ENCODE measurements at regions not wholly inside any gene's neighbourhood (a gene's known extent, or its start where the extent isn't known, plus 50 kb on each side); places are given as distances from the start of the nearest gene placed in this dataset.

DNA sequence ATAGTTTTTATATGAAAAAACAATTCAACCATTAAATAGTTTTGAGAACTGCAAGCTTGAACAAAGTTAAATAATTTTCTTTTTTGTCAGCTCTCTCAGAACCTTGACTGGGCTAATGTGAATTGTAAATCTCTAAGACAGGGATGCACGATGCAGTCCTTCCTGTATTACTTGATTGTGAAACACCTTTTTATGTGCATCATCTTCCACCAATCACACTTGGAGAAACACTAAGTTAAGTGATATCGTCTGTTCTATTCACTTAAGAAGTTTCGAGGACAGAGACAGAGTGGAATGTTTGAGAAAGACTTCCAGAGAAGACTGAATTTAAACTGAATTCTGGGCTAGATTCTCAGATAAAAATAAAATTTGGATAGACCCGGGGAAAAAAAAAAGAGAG is 238.2 kb downstream of the MREG start:
- H3K27ac ChIP-seq (ENCODE audit: low read depth in 1 of 2, low read length in 1 of 2), result no peak overlapping the region
- 83% methylated on average over 4 of the region's 4 CpGs for WGBS
- no peak overlapping the region for H3K4me3 ChIP-seq (ENCODE audit: low read length in 2 of 2)

DNA sequence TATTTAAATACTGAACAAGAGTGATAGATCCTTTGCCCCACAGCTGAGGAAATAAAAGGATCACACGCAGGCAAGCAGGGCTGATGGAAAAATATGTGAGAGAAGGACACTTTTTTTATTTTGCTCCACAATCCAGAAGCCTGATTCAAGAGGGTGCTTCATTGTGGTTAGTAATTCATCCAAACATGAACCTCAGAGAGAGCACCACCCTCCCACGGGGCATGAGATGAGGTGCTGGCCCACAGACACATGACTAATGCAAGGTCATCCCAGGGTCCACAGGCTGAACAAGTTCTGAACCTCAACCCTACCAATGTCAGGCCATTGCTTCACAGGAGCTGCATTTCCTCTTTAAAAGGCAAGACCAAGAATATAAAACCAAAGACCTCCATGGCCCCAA is 239.6 kb downstream of the MREG start:
- Histone ChIP-seq H3K4me3 (ENCODE audit: low read length in 2 of 2) (no peak overlapping the region), H3K27me3 (ENCODE audit: control insufficient read depth in 2 of 2, insufficient read depth in 1 of 2, low read length in 1 of 2) (no peaks in the 10 kb centered on the region), H3K27ac (ENCODE audit: low read depth in 1 of 2, low read length in 1 of 2) (no peak overlapping the region), H3K36me3 (ENCODE audit: control insufficient read depth in 2 of 2, insufficient read depth in 2 of 2, low read length in 1 of 2) (no peaks in the 10 kb centered on the region), H3K9me3 (ENCODE audit: control insufficient read depth in 2 of 2, insufficient read depth in 1 of 2, low read length in 1 of 2) (no peaks in the 10 kb centered on the region), H3K4me1 (ENCODE audit: control insufficient read depth in 2 of 2, insufficient read depth in 2 of 2, low read length in 2 of 2) (no peaks in the 10 kb centered on the region)
- no peak for DNase-seq (ENCODE audit: low read depth in 6 of 9, low spot score in 9 of 9)
- 90% methylated on average over 2 of the region's 2 CpGs for WGBS

More for the DNA sequence above, 238.2 kb downstream of the MREG start:
- no peaks in the 10 kb centered on the region for H3K4me1 ChIP-seq (ENCODE audit: control insufficient read depth in 2 of 2, insufficient read depth in 2 of 2, low read length in 2 of 2)
- no peak for DNase-seq (ENCODE audit: low read depth in 6 of 9, low spot score in 9 of 9)
- no peaks in the 10 kb centered on the region for H3K36me3 ChIP-seq (ENCODE audit: control insufficient read depth in 2 of 2, insufficient read depth in 2 of 2, low read length in 1 of 2)
- H3K9me3 ChIP-seq (ENCODE audit: control insufficient read depth in 2 of 2, insufficient read depth in 1 of 2, low read length in 1 of 2), result no peaks in the 10 kb centered on the region
- H3K27me3 ChIP-seq (ENCODE audit: control insufficient read depth in 2 of 2, insufficient read depth in 1 of 2, low read length in 1 of 2), result no peaks in the 10 kb centered on the region

DNA sequence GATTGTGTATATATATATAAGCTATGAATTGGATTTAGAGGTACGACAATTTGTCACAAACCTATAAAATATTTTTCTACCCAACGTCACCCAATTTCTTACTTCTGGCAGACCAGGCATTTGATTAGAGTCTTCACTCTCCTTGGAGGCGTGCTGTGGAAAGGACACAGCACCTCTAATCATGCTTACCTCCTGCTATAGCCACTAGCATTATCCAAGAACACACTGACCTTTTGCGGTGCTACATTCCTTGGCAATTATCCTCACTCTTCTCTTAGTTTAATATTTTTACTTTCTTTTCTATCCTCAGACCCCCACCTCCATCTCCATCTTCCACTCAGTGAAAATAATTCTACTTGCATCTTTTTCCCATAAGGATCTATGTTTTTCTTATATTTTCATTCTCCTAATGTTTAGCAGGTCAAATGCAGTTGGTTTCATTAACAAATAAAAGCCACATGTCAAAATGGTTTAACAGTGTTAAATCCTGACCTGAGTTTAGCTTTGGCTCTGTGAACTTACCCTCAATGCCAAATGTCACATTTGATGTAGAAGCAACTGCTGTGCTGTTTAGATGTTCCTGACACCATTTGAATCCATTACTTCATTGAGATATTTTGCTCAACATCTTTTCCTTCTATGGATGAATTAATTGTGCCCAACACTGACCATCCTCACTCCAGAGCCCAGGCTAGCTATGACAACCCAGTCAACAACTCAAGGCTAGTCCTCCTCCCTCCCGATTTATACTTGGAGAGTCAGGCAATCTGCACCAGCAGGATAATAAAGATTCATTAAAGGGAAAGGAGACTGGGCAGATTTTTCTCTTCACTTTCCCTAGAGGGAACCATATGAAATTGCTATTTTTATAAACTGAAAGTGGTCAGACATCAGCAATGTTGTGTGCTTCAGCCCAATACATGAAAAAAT is 240.5 kb downstream of the MREG start:
- H3K27ac ChIP-seq (ENCODE audit: low read depth in 1 of 2, low read length in 1 of 2), result no peak overlapping the region
- no peak for DNase-seq (ENCODE audit: low read depth in 6 of 9, low spot score in 9 of 9)
- 96% methylated on average over 5 of the region's 5 CpGs for WGBS

DNA sequence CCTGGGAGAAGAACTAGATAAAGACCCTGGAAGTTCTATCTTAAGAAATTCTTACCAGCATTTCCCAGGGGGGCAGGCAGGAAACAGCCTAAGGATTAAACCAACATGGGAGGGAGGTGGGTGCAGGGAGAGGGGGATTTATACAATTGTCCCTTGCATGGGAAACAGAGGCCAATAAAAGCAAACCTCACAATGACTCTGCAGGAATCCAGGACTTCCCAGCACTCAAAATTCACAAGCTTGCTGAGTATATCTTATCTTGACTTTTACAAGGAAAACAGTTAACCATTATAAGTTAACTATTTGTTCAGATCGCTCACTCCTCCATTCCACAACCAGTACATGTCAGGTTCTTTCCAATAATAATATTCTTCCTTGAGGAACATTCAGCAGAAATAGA is 241.3 kb downstream of the MREG start:
- no peak for DNase-seq (ENCODE audit: low read depth in 6 of 9, low spot score in 9 of 9)
- H3K4me1 ChIP-seq (ENCODE audit: control insufficient read depth in 2 of 2, insufficient read depth in 2 of 2, low read length in 2 of 2), result no peaks in the 10 kb centered on the region
- no peaks in the 10 kb centered on the region for H3K9me3 ChIP-seq (ENCODE audit: control insufficient read depth in 2 of 2, insufficient read depth in 1 of 2, low read length in 1 of 2)
- no peak overlapping the region for H3K4me3 ChIP-seq (ENCODE audit: low read length in 2 of 2)
- 84% methylated on average over 1 of the region's 1 CpG for WGBS
- H3K36me3 ChIP-seq (ENCODE audit: control insufficient read depth in 2 of 2, insufficient read depth in 2 of 2, low read length in 1 of 2), result no peaks in the 10 kb centered on the region
- no peak overlapping the region for H3K27ac ChIP-seq (ENCODE audit: low read depth in 1 of 2, low read length in 1 of 2)
- H3K27me3 ChIP-seq (ENCODE audit: control insufficient read depth in 2 of 2, insufficient read depth in 1 of 2, low read length in 1 of 2), result no peaks in the 10 kb centered on the region

More for the DNA sequence above, 240.5 kb downstream of the MREG start:
- Histone ChIP-seq H3K4me3 (ENCODE audit: low read length in 2 of 2) (no peak overlapping the region), H3K9me3 (ENCODE audit: control insufficient read depth in 2 of 2, insufficient read depth in 1 of 2, low read length in 1 of 2) (no peaks in the 10 kb centered on the region), H3K4me1 (ENCODE audit: control insufficient read depth in 2 of 2, insufficient read depth in 2 of 2, low read length in 2 of 2) (no peaks in the 10 kb centered on the region), H3K27me3 (ENCODE audit: control insufficient read depth in 2 of 2, insufficient read depth in 1 of 2, low read length in 1 of 2) (no peaks in the 10 kb centered on the region), H3K36me3 (ENCODE audit: control insufficient read depth in 2 of 2, insufficient read depth in 2 of 2, low read length in 1 of 2) (no peaks in the 10 kb centered on the region)

DNA sequence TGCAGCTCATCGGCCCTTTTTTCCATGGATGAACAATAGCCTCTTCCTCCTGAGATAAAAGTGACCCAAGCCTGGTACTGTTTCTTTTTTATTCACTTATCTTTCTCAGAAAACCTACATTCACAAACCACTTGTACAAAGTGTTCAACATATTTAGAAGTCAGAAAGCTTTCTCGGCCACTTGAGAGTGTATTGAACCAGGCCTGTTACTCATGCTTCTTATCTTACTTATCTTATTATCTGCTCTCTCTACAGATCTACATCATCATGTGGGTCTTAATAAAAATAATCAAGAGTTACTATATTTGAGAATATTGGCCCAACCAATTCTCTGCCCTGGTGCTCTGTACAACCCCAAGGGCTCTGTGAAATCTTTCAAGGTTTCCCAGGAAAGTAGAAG is 242.1 kb downstream of the MREG start:
- 97% methylated on average over 2 of the region's 2 CpGs for WGBS
- Histone ChIP-seq H3K9me3 (ENCODE audit: control insufficient read depth in 2 of 2, insufficient read depth in 1 of 2, low read length in 1 of 2) (no peaks in the 10 kb centered on the region), H3K4me3 (ENCODE audit: low read length in 2 of 2) (no peak overlapping the region), H3K4me1 (ENCODE audit: control insufficient read depth in 2 of 2, insufficient read depth in 2 of 2, low read length in 2 of 2) (no peaks in the 10 kb centered on the region), H3K27me3 (ENCODE audit: control insufficient read depth in 2 of 2, insufficient read depth in 1 of 2, low read length in 1 of 2) (no peaks in the 10 kb centered on the region), H3K36me3 (ENCODE audit: control insufficient read depth in 2 of 2, insufficient read depth in 2 of 2, low read length in 1 of 2) (no peaks in the 10 kb centered on the region), H3K27ac (ENCODE audit: low read depth in 1 of 2, low read length in 1 of 2) (no peak overlapping the region)
- DNase-seq (ENCODE audit: low read depth in 6 of 9, low spot score in 9 of 9), result no peak

DNA sequence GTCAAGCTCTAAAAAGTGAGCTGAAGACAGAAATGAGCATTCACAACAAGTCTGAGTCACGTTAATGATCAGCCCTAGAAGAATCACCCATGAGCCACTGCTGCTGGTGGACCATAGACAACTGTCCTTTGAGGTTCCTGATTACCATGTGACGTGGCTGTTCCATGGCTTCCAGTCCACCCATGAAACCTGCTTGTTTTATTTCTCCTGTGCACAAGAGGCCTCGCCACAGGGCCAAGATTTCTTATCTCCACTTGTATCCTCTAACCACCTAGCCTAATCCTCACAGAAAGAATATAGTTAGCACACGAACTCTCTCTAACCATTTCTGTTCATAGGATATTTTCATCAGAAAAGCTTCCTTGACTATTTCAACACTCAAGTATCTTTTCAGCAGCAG is 242.7 kb downstream of the MREG start:
- Histone ChIP-seq H3K4me1 (ENCODE audit: control insufficient read depth in 2 of 2, insufficient read depth in 2 of 2, low read length in 2 of 2) (no peaks in the 10 kb centered on the region), H3K4me3 (ENCODE audit: low read length in 2 of 2) (no peak overlapping the region), H3K9me3 (ENCODE audit: control insufficient read depth in 2 of 2, insufficient read depth in 1 of 2, low read length in 1 of 2) (no peaks in the 10 kb centered on the region), H3K36me3 (ENCODE audit: control insufficient read depth in 2 of 2, insufficient read depth in 2 of 2, low read length in 1 of 2) (no peaks in the 10 kb centered on the region), H3K27me3 (ENCODE audit: control insufficient read depth in 2 of 2, insufficient read depth in 1 of 2, low read length in 1 of 2) (no peaks in the 10 kb centered on the region), H3K27ac (ENCODE audit: low read depth in 1 of 2, low read length in 1 of 2) (no peak overlapping the region)
- no peak for DNase-seq (ENCODE audit: low read depth in 6 of 9, low spot score in 9 of 9)
- 95% methylated on average over 4 of the region's 4 CpGs for WGBS

DNA sequence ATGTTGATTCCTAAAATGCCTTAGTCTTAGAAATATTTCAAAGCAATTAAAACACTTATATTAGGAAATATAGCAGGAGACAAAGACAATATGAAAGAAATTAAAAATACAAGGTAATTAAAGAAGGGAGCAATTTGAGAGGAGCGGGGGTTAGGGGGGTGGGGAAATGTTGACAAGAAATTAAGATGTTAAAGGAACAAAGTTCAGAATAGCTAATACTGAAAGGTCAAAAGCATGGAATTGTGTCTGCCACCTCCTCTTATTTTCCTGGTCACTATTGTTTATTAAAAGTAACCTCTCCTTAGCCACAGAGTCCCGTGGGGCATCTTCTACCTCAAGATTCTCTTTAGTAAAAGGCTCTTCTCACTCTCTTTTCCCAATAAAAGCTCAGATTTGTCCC is 244.1 kb downstream of the MREG start:
- 91% methylated on average over 2 of the region's 2 CpGs for WGBS
- H3K36me3 ChIP-seq (ENCODE audit: control insufficient read depth in 2 of 2, insufficient read depth in 2 of 2, low read length in 1 of 2), result no peaks in the 10 kb centered on the region

DNA sequence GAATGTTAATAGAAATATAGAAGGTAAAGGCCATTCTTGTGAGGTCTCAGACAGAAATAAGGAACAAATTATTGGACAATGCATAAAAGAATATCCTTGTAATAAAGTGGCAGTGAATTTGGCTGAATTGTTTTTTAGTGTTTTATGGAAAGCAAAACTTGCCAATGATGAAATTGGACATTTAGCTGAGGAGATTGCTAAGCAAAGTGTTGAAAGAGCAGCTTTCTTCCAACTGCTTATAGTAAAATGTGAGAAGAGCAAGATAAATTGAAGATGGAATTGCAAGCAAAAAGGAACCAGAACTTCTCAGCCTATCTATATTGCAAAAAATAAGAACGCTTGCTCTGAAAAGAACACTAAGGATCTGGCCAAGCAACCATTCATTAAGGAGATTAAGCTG is 245.7 kb downstream of the MREG start:
- 95% methylated on average over 1 of the region's 1 CpG for WGBS

More for the DNA sequence above, 244.1 kb downstream of the MREG start:
- H3K27me3 ChIP-seq (ENCODE audit: control insufficient read depth in 2 of 2, insufficient read depth in 1 of 2, low read length in 1 of 2), result no peaks in the 10 kb centered on the region
- no peaks in the 10 kb centered on the region for H3K9me3 ChIP-seq (ENCODE audit: control insufficient read depth in 2 of 2, insufficient read depth in 1 of 2, low read length in 1 of 2)
- H3K4me3 ChIP-seq (ENCODE audit: low read length in 2 of 2), result no peak overlapping the region
- H3K27ac ChIP-seq (ENCODE audit: low read depth in 1 of 2, low read length in 1 of 2), result no peak overlapping the region
- no peaks in the 10 kb centered on the region for H3K4me1 ChIP-seq (ENCODE audit: control insufficient read depth in 2 of 2, insufficient read depth in 2 of 2, low read length in 2 of 2)
- DNase-seq (ENCODE audit: low read depth in 6 of 9, low spot score in 9 of 9), result no peak

DNA sequence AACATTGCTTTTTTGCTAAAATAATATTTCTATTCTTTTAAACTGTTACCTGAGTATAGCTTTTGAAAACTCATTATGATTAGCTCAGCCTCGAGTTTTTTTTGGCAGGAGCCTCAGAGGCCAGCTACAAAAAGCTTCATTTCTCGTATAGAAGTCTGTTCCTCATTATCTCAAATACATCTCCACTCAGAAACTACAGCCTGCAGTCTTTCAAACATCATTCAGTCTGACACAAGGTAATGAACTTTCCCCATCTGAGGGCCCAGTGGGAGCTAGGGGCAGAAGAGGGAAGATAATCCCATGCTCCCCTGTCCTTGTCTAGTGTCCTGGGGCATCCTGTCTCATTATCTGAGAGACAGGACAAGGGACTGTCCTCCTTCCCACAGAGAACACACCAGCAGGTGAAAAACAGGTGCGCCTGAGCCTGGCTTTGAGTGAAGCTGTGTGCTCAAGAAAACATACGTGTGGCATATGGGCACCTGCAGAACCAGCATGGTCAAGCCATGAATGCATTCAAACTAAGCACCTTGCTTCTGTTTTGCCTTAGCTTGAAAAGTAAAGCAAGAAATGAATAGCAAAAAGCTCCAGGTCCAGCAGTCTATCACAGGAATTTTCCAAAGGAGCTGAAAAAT is 247.5 kb downstream of the MREG start:
- H3K4me1 ChIP-seq (ENCODE audit: control insufficient read depth in 2 of 2, insufficient read depth in 2 of 2, low read length in 2 of 2), result no peaks in the 10 kb centered on the region
- no peak overlapping the region for H3K27ac ChIP-seq (ENCODE audit: low read depth in 1 of 2, low read length in 1 of 2)
- DNase-seq (ENCODE audit: low read depth in 6 of 9, low spot score in 9 of 9), result no peak
- no peak overlapping the region for H3K4me3 ChIP-seq (ENCODE audit: low read length in 2 of 2)
- no peaks in the 10 kb centered on the region for H3K9me3 ChIP-seq (ENCODE audit: control insufficient read depth in 2 of 2, insufficient read depth in 1 of 2, low read length in 1 of 2)
- H3K36me3 ChIP-seq (ENCODE audit: control insufficient read depth in 2 of 2, insufficient read depth in 2 of 2, low read length in 1 of 2), result no peaks in the 10 kb centered on the region
- 92% methylated on average over 4 of the region's 4 CpGs for WGBS
- no peaks in the 10 kb centered on the region for H3K27me3 ChIP-seq (ENCODE audit: control insufficient read depth in 2 of 2, insufficient read depth in 1 of 2, low read length in 1 of 2)

More for the DNA sequence above, 245.7 kb downstream of the MREG start:
- DNase-seq (ENCODE audit: low read depth in 6 of 9, low spot score in 9 of 9), result no peak
- no peaks in the 10 kb centered on the region for H3K27me3 ChIP-seq (ENCODE audit: control insufficient read depth in 2 of 2, insufficient read depth in 1 of 2, low read length in 1 of 2)
- no peaks in the 10 kb centered on the region for H3K9me3 ChIP-seq (ENCODE audit: control insufficient read depth in 2 of 2, insufficient read depth in 1 of 2, low read length in 1 of 2)
- no peaks in the 10 kb centered on the region for H3K36me3 ChIP-seq (ENCODE audit: control insufficient read depth in 2 of 2, insufficient read depth in 2 of 2, low read length in 1 of 2)
- no peaks in the 10 kb centered on the region for H3K4me1 ChIP-seq (ENCODE audit: control insufficient read depth in 2 of 2, insufficient read depth in 2 of 2, low read length in 2 of 2)
- H3K27ac ChIP-seq (ENCODE audit: low read depth in 1 of 2, low read length in 1 of 2), result no peak overlapping the region
- H3K4me3 ChIP-seq (ENCODE audit: low read length in 2 of 2), result no peak overlapping the region

Measured in thymus (tissue), 11 donors.